RWPE2 (cell line): ENCODE measurements at regions not wholly inside any gene's neighbourhood (a gene's known extent, or its start where the extent isn't known, plus 50 kb on each side); places are given as distances from the start of the nearest gene placed in this dataset.

Experiments used
- ATAC-seq: fragments of 200-7000 bp; cut with Tn5 transposase; 3 replicates; pipeline ENCODE4 v1.9.1; 2021; ENCODE audit warnings: low read depth
- DNase-seq: peaks from one replicate; pipeline ENCODE4 v3.0.0-alpha.2; 2020; ENCODE audit warnings: low spot score
- H3K27ac ChIP-seq: fragments of 450-650 bp; 2 replicates; pipeline ENCODE4 v1.5.1; 2017; ENCODE audit warnings: mild to moderate bottlenecking; ENCODE audit not compliant: poor library complexity, severe bottlenecking
- H3K27me3 ChIP-seq: fragments of 250-450 bp; sonication (Bioruptor Pico); 2 replicates; pipeline ENCODE4 v1.5.1; 2021; ENCODE audit warnings: mild to moderate bottlenecking, moderate library complexity; ENCODE audit not compliant: insufficient read depth, poor library complexity, severe bottlenecking
- H3K36me3 ChIP-seq: fragments of 250-450 bp; sonication (Bioruptor Pico); 2 replicates; pipeline ENCODE4 v1.5.1; 2020; ENCODE audit warnings: low read depth, mild to moderate bottlenecking, moderate library complexity
- H3K4me1 ChIP-seq: fragments of 250-450 bp; sonication (Bioruptor Pico); 2 replicates; pipeline ENCODE4 v1.5.1; 2021; ENCODE audit warnings: mild to moderate bottlenecking, moderate library complexity; ENCODE audit not compliant: insufficient read depth, poor library complexity, severe bottlenecking
- H3K4me3 ChIP-seq: fragments of 250-450 bp; sonication (Bioruptor Pico); 2 replicates; pipeline ENCODE4 v1.5.1; 2021; ENCODE audit warnings: mild to moderate bottlenecking, moderate library complexity; ENCODE audit not compliant: severe bottlenecking
- H3K9me3 ChIP-seq: fragments of 250-450 bp; sonication (Bioruptor Pico); 2 replicates; pipeline ENCODE4 v1.5.1; 2021; ENCODE audit warnings: mild to moderate bottlenecking, moderate library complexity; ENCODE audit not compliant: severe bottlenecking
- CTCF ChIP-seq: fragments of 450-650 bp; IDR thresholded peaks from one replicate; pipeline ENCODE4 v1.5.1; 2017; ENCODE audit warnings: mild to moderate bottlenecking, moderate library complexity; ENCODE audit not compliant: poor library complexity, severe bottlenecking

- Histone ChIP-seq H3K4me1 (peaks cover 19% of the 10 kb centered on the region), H3K27ac (no peak overlapping the region), H3K4me3 (no peak overlapping the region), H3K9me3 (no peaks in the 10 kb centered on the region), H3K27me3 (no peaks in the 10 kb centered on the region), H3K36me3 (no peaks in the 10 kb centered on the region)
- no peak for ATAC-seq
- no peak for TF ChIP-seq CTCF
- DNase-seq, result no peak
Measured at GRCh38 chr12:90250042-90250441, 541.4 kb upstream of the ATP2B1 start.

GRCh38 chr12:90246688-90247087 is 538.0 kb upstream of the ATP2B1 start:
- TF ChIP-seq CTCF, result no peak
- H3K4me1 ChIP-seq, result peaks cover 5% of the 10 kb centered on the region
- no peaks in the 10 kb centered on the region for H3K9me3 ChIP-seq
- no peaks in the 10 kb centered on the region for H3K27me3 ChIP-seq
- no peaks in the 10 kb centered on the region for H3K36me3 ChIP-seq
- no peak overlapping the region for H3K4me3 ChIP-seq
- DNase-seq, result no peak
- no peak for ATAC-seq
- H3K27ac ChIP-seq, result no peak overlapping the region

- no peak overlapping the region for H3K4me3 ChIP-seq
- TF ChIP-seq CTCF, result no peak
- DNase-seq (no peak), ATAC-seq (no peak)
- no peaks in the 10 kb centered on the region for H3K9me3 ChIP-seq
- no peaks in the 10 kb centered on the region for H3K27me3 ChIP-seq
- H3K36me3 ChIP-seq, result no peaks in the 10 kb centered on the region
- no peak overlapping the region for H3K27ac ChIP-seq
- H3K4me1 ChIP-seq, result peaks cover 5% of the 10 kb centered on the region
Measured at GRCh38 chr12:90245391-90245790, 536.8 kb upstream of the ATP2B1 start.

GRCh38 chr12:90244232-90244631 is 535.6 kb upstream of the ATP2B1 start:
- no peaks in the 10 kb centered on the region for H3K27me3 ChIP-seq
- no peaks in the 10 kb centered on the region for H3K4me1 ChIP-seq
- TF ChIP-seq CTCF, result no peak
- no peak overlapping the region for H3K4me3 ChIP-seq
- no peak for DNase-seq
- ATAC-seq, result no peak
- H3K27ac ChIP-seq, result no peak overlapping the region
- H3K36me3 ChIP-seq, result no peaks in the 10 kb centered on the region
- H3K9me3 ChIP-seq, result no peaks in the 10 kb centered on the region

GRCh38 chr12:90243211-90243610 is 534.6 kb upstream of the ATP2B1 start:
- no peak overlapping the region for H3K27ac ChIP-seq
- DNase-seq, result no peak
- H3K4me1 ChIP-seq, result no peaks in the 10 kb centered on the region
- no peaks in the 10 kb centered on the region for H3K9me3 ChIP-seq
- H3K36me3 ChIP-seq, result no peaks in the 10 kb centered on the region
- no peaks in the 10 kb centered on the region for H3K27me3 ChIP-seq
- TF ChIP-seq CTCF, result no peak
- H3K4me3 ChIP-seq, result no peak overlapping the region
- no peak for ATAC-seq
